PC-9 (cell line): ENCODE measurements at regions not wholly inside any gene's neighbourhood (a gene's known extent, or its start where the extent isn't known, plus 50 kb on each side); places are given as distances from the start of the nearest gene placed in this dataset.

ENCODE experiments used
- BruUV-seq: library from RNA; stranded (reverse); fragments of 400-500 nt; replicated peaks from 2 replicates; lab custom pipeline; 2021; lab: Mats Ljungman, UMichigan
- CTCF ChIA-PET: fragments of 300-600 bp; sonication (Branson Sonifier 250); formaldehyde crosslinking; loops from one replicate; lab custom pipeline; 2022; ENCODE audit warnings: antibody characterized with exemption; lab: Charles Lee
- POLR2A ChIA-PET: fragments of 300-600 bp; sonication (Branson Sonifier 250); formaldehyde crosslinking; loops from one replicate; lab custom pipeline; 2022; ENCODE audit warnings: antibody characterized with exemption; ENCODE audit not compliant: unreplicated experiment; lab: Charles Lee
- DNase-seq, 2 experiments: peaks; one replicate each; pipeline versions ENCODE4 v3.0.0 to v3.0.0-alpha.2; 2015 to 2022; ENCODE audit warnings: mixed read lengths in 1 of 2
- H2AFZ ChIP-seq: fragments of 200-600 bp; sonication (generic); 2 replicates; pipeline ENCODE4 v1.8.1; 2017; ENCODE audit warnings: antibody characterized with exemption
- H3F3A ChIP-seq: fragments of 200-600 bp; sonication (generic); 2 replicates; pipeline ENCODE4 v1.8.1; 2017; ENCODE audit warnings: antibody characterized with exemption, mild to moderate bottlenecking, low read depth; ENCODE audit not compliant: insufficient read depth
- H3K27ac ChIP-seq: fragments of 200-600 bp; sonication (generic); 2 replicates; pipeline ENCODE4 v1.6.1; 2016; ENCODE audit warnings: mixed run types
- H3K27me3 ChIP-seq: fragments of 200-600 bp; sonication (generic); 2 replicates; pipeline ENCODE4 v1.6.1; 2016; ENCODE audit warnings: low read depth, mixed run types; ENCODE audit not compliant: insufficient read depth
- H3K36me3 ChIP-seq: fragments of 200-600 bp; sonication (generic); 2 replicates; pipeline ENCODE4 v1.6.1; 2016; ENCODE audit warnings: low read depth, mixed run types
- H3K4me1 ChIP-seq: fragments of 200-600 bp; sonication (generic); replicated peaks from 2 replicates; pipeline ENCODE4 v1.6.1; 2016; ENCODE audit warnings: mixed run types; ENCODE audit not compliant: insufficient read depth
- H3K4me2 ChIP-seq: fragments of 200-600 bp; sonication (generic); 2 replicates; pipeline ENCODE4 v1.6.1; 2017; ENCODE audit warnings: mixed run types
- H3K4me3 ChIP-seq: fragments of 200-600 bp; sonication (generic); 2 replicates; pipeline ENCODE4 v1.6.1; 2016; ENCODE audit warnings: mixed run types
- H3K79me2 ChIP-seq: fragments of 200-600 bp; sonication (generic); 2 replicates; pipeline ENCODE4 v1.6.1; 2017; ENCODE audit warnings: low read depth, mixed run types
- H3K9me2 ChIP-seq: fragments of 200-600 bp; sonication (generic); 2 replicates; pipeline ENCODE4 v1.8.1; 2017; ENCODE audit warnings: mild to moderate bottlenecking; ENCODE audit not compliant: insufficient read depth
- H3K9me3 ChIP-seq: fragments of 200-600 bp; sonication (generic); 2 replicates; pipeline ENCODE4 v1.8.1; 2016; ENCODE audit warnings: low read depth; ENCODE audit not compliant: insufficient read depth
- H4K20me1 ChIP-seq: fragments of 200-600 bp; sonication (generic); 2 replicates; pipeline ENCODE4 v1.8.1; 2017; ENCODE audit not compliant: insufficient read depth
- EZH2 ChIP-seq: fragments of 200-600 bp; sonication (generic); IDR thresholded peaks from 2 replicates; pipeline ENCODE4 v1.8.0; 2017; ENCODE audit warnings: antibody characterized with exemption, low read depth
- intact Hi-C: fragments of 100-400 bp; cut with micrococcal nuclease; formaldehyde crosslinking; loops from one replicate; pipeline ENCODE4 v1.10.0; 2022; ENCODE audit not compliant: unreplicated experiment
- TF ChIP-seq, protein P1 (sequence below): fragments of 200-600 bp; sonication (generic); conservative IDR thresholded peaks from 2 replicates; pipeline ENCODE4 v1.6.1; 2017; ENCODE audit warnings: mixed run types, antibody characterized with exemption, mild to moderate bottlenecking, moderate library complexity

DNA sequence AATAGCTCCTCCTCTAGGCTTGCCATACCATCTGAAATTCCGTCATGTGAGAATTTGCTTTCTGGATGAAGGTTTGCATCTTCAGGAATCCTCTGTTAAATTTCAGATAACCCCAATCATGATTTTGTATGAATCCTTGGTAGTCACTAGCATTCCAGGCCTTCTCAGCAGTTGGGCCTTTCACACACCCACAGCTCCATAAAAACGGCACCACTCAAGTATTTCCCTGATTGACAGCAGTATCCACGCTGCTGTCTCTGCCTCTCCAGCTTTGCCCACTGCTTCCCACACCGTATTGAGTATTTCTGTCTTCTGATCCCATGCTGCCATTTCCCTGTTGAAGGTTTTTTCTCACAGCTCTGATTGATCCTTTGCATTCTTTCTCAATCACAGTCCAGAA lies 208.7 kb upstream of the NCAM1 start:
- no peaks in the 10 kb centered on the region for H3K36me3 ChIP-seq
- intact Hi-C loops: no loop called here
- no peaks in the 10 kb centered on the region for H3K9me2 ChIP-seq
- H4K20me1 ChIP-seq: no peaks in the 10 kb centered on the region
- no peak overlapping the region for H3K4me2 ChIP-seq
- CTCF ChIA-PET: no interaction called here
- no peak for TF ChIP-seq EZH2
- TF ChIP-seq, protein P1, sequence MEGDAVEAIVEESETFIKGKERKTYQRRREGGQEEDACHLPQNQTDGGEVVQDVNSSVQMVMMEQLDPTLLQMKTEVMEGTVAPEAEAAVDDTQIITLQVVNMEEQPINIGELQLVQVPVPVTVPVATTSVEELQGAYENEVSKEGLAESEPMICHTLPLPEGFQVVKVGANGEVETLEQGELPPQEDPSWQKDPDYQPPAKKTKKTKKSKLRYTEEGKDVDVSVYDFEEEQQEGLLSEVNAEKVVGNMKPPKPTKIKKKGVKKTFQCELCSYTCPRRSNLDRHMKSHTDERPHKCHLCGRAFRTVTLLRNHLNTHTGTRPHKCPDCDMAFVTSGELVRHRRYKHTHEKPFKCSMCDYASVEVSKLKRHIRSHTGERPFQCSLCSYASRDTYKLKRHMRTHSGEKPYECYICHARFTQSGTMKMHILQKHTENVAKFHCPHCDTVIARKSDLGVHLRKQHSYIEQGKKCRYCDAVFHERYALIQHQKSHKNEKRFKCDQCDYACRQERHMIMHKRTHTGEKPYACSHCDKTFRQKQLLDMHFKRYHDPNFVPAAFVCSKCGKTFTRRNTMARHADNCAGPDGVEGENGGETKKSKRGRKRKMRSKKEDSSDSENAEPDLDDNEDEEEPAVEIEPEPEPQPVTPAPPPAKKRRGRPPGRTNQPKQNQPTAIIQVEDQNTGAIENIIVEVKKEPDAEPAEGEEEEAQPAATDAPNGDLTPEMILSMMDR: no peak
- POLR2A ChIA-PET: interaction anchor here (0.6 kb wide), 1 partner anchor 359 kb away, joined by 5 read pairs; no protein-coding TSS in a partner anchor
- no peaks in the 10 kb centered on the region for H3K9me3 ChIP-seq
- no peak overlapping the region for H2AFZ ChIP-seq
- no peaks in the 10 kb centered on the region for H3F3A ChIP-seq
- no TSS peak for BruUV-seq
- no peaks in the 10 kb centered on the region for H3K79me2 ChIP-seq
- no peak overlapping the region for H3K4me3 ChIP-seq
- H3K4me1 ChIP-seq: no peaks in the 10 kb centered on the region
- H3K27ac ChIP-seq: no peak overlapping the region
- H3K27me3 ChIP-seq: peaks cover 54% of the 10 kb centered on the region
- DNase-seq: no peak

DNA sequence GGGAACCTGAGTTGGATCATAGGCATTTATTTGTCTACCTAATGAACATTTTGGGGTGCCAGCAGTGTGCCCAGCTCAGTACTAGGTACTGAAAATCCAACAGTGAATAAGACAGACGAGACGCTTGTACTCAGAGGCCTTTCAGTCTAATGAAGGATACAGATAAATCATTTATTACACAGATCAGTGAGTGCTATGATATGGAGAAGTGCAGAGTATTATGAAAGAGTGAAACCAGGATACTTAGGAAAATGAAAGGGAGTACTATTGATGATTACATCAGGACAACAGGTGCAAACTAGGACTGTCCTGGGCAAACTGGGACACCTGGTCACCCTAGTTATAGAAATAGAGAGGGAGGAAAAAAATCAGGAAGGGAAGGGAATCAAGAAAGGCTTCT lies 207.5 kb upstream of the NCAM1 start:
- no peaks in the 10 kb centered on the region for H3K36me3 ChIP-seq
- H3K79me2 ChIP-seq: no peaks in the 10 kb centered on the region
- H3K9me2 ChIP-seq: no peaks in the 10 kb centered on the region
- no peak overlapping the region for H3K27ac ChIP-seq
- H3F3A ChIP-seq: no peaks in the 10 kb centered on the region
- H3K4me1 ChIP-seq: no peaks in the 10 kb centered on the region
- no peaks in the 10 kb centered on the region for H3K9me3 ChIP-seq
- no peak overlapping the region for H3K4me2 ChIP-seq
- POLR2A ChIA-PET: no interaction called here
- intact Hi-C loops: no loop called here
- no peak for DNase-seq
- TF ChIP-seq, protein P1: no peak
- no peak for TF ChIP-seq EZH2
- H3K27me3 ChIP-seq: peaks cover 52% of the 10 kb centered on the region
- no peaks in the 10 kb centered on the region for H4K20me1 ChIP-seq
- CTCF ChIA-PET: no interaction called here
- no peak overlapping the region for H2AFZ ChIP-seq
- H3K4me3 ChIP-seq: no peak overlapping the region
- BruUV-seq: no TSS peak

DNA sequence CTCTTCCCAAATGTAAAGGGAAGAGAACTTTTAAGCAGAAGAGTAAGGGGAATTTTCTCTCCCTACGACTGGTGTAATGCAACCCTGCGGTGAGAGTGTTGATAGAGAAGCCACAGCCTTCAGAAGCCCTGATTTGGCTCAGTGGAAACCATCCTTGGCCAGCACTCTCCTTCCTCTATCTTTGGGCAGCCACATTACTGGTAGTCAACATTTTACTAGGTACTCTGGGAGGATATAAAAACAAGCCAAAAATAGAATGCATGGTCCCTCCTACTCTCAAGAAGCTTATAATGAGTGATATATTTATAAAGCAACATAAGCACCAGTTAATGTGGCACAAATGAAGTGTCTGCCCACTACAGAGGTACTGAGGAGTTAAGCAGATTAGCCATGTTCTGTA lies 201.8 kb upstream of the NCAM1 start:
- H3K9me2 ChIP-seq: no peaks in the 10 kb centered on the region
- POLR2A ChIA-PET: no interaction called here
- H3K9me3 ChIP-seq: no peaks in the 10 kb centered on the region
- no peaks in the 10 kb centered on the region for H3K4me1 ChIP-seq
- no peak for DNase-seq
- H4K20me1 ChIP-seq: no peaks in the 10 kb centered on the region
- H3K27ac ChIP-seq: no peak overlapping the region
- no TSS peak for BruUV-seq
- intact Hi-C loops: no loop called here
- no peak overlapping the region for H3K4me2 ChIP-seq
- H3K27me3 ChIP-seq: peaks cover 14% of the 10 kb centered on the region; the same call in 1 of the 2 replicates
- H3K36me3 ChIP-seq: no peaks in the 10 kb centered on the region
- CTCF ChIA-PET: no interaction called here
- no peaks in the 10 kb centered on the region for H3K79me2 ChIP-seq
- H3F3A ChIP-seq: no peaks in the 10 kb centered on the region
- no peak for TF ChIP-seq EZH2
- TF ChIP-seq, protein P1: no peak
- H3K4me3 ChIP-seq: no peak overlapping the region
- no peak overlapping the region for H2AFZ ChIP-seq
